ENCODE measurements at regions not wholly inside any gene's neighbourhood (a gene's known extent, or its start where the extent isn't known, plus 50 kb on each side); places are given as distances from the start of the nearest gene placed in this dataset.

DNA sequence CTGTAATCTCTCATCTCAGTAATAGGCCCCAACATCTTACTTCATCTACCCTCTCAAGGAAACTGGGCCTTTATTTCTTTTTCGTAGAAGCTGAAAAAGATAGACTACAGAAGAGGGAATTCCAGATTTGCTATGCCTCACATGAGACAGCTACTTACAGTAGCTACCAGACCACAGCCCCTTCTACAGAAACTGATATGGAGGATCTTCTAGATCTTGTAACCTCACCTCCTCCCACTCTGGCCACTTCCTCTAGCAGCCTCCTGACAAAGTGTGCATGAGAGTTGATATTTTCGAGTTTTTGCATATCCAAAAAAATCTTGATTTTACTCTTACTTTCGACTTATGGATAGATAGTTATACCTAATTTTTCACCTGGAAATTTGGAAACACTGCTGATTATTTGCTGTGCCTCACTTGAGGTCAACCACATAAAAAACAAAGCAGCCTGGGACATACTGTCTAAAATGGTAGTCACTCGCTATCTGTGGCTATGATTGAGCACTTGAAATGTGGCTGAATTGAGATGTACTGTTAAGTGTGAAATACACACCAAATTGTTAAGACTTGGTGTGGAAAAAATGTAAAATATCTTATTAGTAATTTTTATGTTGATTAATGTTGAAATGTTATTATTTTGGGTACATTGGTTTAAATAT is 86.3 kb upstream of the NID2 start:
- no peak overlapping the region for H2AFZ ChIP-seq (ENCODE audit: low read depth)
- WGBS (ENCODE audit: low lambda C conversion rate), result 45% methylated on average over 4 of the region's 4 CpGs
- POLR2A ChIA-PET, result no interaction called here

More for the DNA sequence above, 86.3 kb upstream of the NID2 start:
- Histone ChIP-seq H3K9me2 (no peaks in the 10 kb centered on the region), H3K79me2 (ENCODE audit: insufficient read depth) (no peaks in the 10 kb centered on the region), H3K9ac (no peak overlapping the region), H3K4me1 (ENCODE audit: control insufficient read depth in 1 of 2, insufficient read depth in 2 of 2, low read depth in 1 of 2, low read length in 1 of 2) (no peaks in the 10 kb centered on the region), H3F3A (replicated peaks; ENCODE audit: insufficient read depth) (no peaks in the 10 kb centered on the region), H3K27me3 (ENCODE audit: insufficient read depth) (no peaks in the 10 kb centered on the region; the same call in 1 of the 2 replicates), H3K4me2 (no peak overlapping the region), H3K36me3 (replicated peaks in 1 of 2; ENCODE audit: control insufficient read depth in 1 of 2, insufficient read depth in 2 of 2, low read length in 1 of 2) (no peaks in the 10 kb centered on the region), H3K4me3 (ENCODE audit: low read depth in 2 of 2, low read length in 1 of 2) (no peak overlapping the region), H4K20me1 (ENCODE audit: insufficient read depth) (no peaks in the 10 kb centered on the region), H3K27ac (ENCODE audit: low read depth in 2 of 2, low read length in 1 of 2) (no peak overlapping the region), H3K9me3 (no peaks in the 10 kb centered on the region)
- no peak for DNase-seq
- CTCF ChIA-PET, result no interaction called here
- TF ChIP-seq, protein P1, sequence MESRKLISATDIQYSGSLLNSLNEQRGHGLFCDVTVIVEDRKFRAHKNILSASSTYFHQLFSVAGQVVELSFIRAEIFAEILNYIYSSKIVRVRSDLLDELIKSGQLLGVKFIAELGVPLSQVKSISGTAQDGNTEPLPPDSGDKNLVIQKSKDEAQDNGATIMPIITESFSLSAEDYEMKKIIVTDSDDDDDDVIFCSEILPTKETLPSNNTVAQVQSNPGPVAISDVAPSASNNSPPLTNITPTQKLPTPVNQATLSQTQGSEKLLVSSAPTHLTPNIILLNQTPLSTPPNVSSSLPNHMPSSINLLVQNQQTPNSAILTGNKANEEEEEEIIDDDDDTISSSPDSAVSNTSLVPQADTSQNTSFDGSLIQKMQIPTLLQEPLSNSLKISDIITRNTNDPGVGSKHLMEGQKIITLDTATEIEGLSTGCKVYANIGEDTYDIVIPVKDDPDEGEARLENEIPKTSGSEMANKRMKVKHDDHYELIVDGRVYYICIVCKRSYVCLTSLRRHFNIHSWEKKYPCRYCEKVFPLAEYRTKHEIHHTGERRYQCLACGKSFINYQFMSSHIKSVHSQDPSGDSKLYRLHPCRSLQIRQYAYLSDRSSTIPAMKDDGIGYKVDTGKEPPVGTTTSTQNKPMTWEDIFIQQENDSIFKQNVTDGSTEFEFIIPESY (IDR thresholded peaks at IDR 0.05; ENCODE audit: borderline replicate concordance, low read depth), result no peak
- TF ChIP-seq CHD2 (IDR thresholded peaks at IDR 0.05; ENCODE audit: low read length, partially characterized antibody) (no peak), SMC3 (IDR thresholded peaks at IDR 0.05; ENCODE audit: low read depth, low read length) (no peak), NRF1 (IDR thresholded peaks at IDR 0.05; ENCODE audit: low read depth, low read length) (no peak), RAD21 (IDR thresholded peaks at IDR 0.05; ENCODE audit: low read length) (no peak), EP300 (IDR thresholded peaks at IDR 0.05; ENCODE audit: borderline replicate concordance in 1 of 2, low read depth in 1 of 2, low read length in 1 of 2) (no peak), RFX5 (IDR thresholded peaks at IDR 0.05; ENCODE audit: low read length) (no peak), ELF1 (IDR thresholded peaks at IDR 0.05) (no peak), RXRA (IDR thresholded peaks at IDR 0.05; ENCODE audit: borderline replicate concordance, low read depth) (no peak), FOSL2 (IDR thresholded peaks at IDR 0.05; ENCODE audit: borderline replicate concordance, low read depth) (no peak), EZH2phosphoT487 (IDR thresholded peaks at IDR 0.05; ENCODE audit: borderline replicate concordance, low read depth) (no peak), TEAD4 (IDR thresholded peaks at IDR 0.05; ENCODE audit: borderline replicate concordance, insufficient read depth) (no peak), SIN3A (IDR thresholded peaks at IDR 0.05; ENCODE audit: borderline replicate concordance, low read depth, low read length) (no peak)
- TF ChIP-seq, protein P2, sequence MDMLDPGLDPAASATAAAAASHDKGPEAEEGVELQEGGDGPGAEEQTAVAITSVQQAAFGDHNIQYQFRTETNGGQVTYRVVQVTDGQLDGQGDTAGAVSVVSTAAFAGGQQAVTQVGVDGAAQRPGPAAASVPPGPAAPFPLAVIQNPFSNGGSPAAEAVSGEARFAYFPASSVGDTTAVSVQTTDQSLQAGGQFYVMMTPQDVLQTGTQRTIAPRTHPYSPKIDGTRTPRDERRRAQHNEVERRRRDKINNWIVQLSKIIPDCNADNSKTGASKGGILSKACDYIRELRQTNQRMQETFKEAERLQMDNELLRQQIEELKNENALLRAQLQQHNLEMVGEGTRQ (IDR thresholded peaks at IDR 0.05; ENCODE audit: borderline replicate concordance, low read depth, low read length), result no peak
- TF ChIP-seq, protein P3, sequence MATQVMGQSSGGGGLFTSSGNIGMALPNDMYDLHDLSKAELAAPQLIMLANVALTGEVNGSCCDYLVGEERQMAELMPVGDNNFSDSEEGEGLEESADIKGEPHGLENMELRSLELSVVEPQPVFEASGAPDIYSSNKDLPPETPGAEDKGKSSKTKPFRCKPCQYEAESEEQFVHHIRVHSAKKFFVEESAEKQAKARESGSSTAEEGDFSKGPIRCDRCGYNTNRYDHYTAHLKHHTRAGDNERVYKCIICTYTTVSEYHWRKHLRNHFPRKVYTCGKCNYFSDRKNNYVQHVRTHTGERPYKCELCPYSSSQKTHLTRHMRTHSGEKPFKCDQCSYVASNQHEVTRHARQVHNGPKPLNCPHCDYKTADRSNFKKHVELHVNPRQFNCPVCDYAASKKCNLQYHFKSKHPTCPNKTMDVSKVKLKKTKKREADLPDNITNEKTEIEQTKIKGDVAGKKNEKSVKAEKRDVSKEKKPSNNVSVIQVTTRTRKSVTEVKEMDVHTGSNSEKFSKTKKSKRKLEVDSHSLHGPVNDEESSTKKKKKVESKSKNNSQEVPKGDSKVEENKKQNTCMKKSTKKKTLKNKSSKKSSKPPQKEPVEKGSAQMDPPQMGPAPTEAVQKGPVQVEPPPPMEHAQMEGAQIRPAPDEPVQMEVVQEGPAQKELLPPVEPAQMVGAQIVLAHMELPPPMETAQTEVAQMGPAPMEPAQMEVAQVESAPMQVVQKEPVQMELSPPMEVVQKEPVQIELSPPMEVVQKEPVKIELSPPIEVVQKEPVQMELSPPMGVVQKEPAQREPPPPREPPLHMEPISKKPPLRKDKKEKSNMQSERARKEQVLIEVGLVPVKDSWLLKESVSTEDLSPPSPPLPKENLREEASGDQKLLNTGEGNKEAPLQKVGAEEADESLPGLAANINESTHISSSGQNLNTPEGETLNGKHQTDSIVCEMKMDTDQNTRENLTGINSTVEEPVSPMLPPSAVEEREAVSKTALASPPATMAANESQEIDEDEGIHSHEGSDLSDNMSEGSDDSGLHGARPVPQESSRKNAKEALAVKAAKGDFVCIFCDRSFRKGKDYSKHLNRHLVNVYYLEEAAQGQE (IDR thresholded peaks at IDR 0.05; ENCODE audit: low read depth, low read length), result no peak
- TF ChIP-seq, protein P4, sequence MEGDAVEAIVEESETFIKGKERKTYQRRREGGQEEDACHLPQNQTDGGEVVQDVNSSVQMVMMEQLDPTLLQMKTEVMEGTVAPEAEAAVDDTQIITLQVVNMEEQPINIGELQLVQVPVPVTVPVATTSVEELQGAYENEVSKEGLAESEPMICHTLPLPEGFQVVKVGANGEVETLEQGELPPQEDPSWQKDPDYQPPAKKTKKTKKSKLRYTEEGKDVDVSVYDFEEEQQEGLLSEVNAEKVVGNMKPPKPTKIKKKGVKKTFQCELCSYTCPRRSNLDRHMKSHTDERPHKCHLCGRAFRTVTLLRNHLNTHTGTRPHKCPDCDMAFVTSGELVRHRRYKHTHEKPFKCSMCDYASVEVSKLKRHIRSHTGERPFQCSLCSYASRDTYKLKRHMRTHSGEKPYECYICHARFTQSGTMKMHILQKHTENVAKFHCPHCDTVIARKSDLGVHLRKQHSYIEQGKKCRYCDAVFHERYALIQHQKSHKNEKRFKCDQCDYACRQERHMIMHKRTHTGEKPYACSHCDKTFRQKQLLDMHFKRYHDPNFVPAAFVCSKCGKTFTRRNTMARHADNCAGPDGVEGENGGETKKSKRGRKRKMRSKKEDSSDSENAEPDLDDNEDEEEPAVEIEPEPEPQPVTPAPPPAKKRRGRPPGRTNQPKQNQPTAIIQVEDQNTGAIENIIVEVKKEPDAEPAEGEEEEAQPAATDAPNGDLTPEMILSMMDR (IDR thresholded peaks at IDR 0.05), result no peak
- TF ChIP-seq, protein P5, sequence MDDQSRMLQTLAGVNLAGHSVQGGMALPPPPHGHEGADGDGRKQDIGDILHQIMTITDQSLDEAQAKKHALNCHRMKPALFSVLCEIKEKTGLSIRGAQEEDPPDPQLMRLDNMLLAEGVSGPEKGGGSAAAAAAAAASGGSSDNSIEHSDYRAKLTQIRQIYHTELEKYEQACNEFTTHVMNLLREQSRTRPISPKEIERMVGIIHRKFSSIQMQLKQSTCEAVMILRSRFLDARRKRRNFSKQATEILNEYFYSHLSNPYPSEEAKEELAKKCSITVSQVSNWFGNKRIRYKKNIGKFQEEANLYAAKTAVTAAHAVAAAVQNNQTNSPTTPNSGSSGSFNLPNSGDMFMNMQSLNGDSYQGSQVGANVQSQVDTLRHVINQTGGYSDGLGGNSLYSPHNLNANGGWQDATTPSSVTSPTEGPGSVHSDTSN (IDR thresholded peaks at IDR 0.05), result no peak
- TF ChIP-seq, protein P6, sequence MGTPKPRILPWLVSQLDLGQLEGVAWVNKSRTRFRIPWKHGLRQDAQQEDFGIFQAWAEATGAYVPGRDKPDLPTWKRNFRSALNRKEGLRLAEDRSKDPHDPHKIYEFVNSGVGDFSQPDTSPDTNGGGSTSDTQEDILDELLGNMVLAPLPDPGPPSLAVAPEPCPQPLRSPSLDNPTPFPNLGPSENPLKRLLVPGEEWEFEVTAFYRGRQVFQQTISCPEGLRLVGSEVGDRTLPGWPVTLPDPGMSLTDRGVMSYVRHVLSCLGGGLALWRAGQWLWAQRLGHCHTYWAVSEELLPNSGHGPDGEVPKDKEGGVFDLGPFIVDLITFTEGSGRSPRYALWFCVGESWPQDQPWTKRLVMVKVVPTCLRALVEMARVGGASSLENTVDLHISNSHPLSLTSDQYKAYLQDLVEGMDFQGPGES (IDR thresholded peaks at IDR 0.05; ENCODE audit: low read depth, low read length), result no peak
